ENCODE measurements at regions not wholly inside any gene's neighbourhood (a gene's known extent, or its start where the extent isn't known, plus 50 kb on each side); places are given as distances from the start of the nearest gene placed in this dataset.
"Not testable (repeated sequence)": the region's sequence is repeated elsewhere in the genome, so short reads cannot be mapped to it uniquely, and the experiment has no call there.

DNA sequence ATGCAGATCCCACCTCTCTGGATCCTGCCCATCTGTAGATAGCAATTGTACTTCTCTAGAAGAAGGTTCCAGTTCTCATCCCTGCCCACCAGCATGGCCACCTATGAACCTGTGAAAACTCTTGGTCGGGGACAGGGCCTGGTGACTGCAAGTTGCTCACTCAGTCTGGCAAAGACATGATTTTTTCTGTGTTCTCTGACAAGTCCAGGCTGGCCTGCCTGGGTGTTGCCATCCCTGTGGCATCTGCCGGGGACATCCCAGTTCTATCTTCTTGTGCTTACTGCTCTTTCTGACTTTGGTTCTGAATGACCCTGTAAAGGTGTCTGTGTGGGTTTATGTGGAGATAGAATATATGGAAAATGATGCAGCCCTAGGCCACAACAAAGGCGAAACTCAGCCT is 545.8 kb downstream of the INSC start:
- DNase-seq (ENCODE audit: low read depth in 2 of 2): no peak

- DNase-seq (ENCODE audit: low read depth in 2 of 2): no peak
Observed at GRCh38 chr11:15662285-15662684, 547.6 kb downstream of the INSC start.

- no peak for DNase-seq (ENCODE audit: low read depth in 2 of 2)
Observed at GRCh38 chr11:15663777-15664218, 549.1 kb downstream of the INSC start.

- DNase-seq (ENCODE audit: low read depth in 2 of 2): no peak
Observed at GRCh38 chr11:15665368-15665871, 550.7 kb downstream of the INSC start.

DNA sequence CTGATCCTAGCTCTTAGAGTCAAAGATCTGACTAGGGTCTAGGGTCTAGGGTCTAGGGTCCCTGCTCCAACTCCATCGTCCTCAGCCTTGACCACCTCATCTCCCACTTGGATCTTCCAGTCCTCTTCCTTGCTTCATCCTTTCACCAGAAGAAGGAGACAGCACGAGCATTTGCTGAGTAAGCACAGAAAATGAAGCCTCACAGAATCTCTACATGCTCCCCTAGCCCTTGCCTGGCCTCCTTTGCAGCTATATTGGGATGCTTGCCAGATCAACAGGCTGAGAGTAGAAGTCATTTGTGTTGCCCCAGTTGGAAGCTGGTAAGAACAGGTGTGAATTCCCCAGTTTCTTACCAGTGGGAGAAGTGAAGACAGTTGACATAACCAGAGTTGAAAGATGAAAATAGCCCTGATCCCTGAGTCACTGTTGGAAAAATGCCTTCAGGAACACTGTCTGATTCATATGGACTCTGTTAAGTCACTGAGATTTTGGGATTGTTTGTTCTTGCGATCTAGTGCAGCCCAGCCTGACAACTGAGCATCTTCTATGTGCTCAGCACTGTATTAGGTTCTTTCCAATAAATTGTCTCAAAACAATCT is 552.5 kb downstream of the INSC start:
- DNase-seq (ENCODE audit: low read depth in 2 of 2): no peak

DNA sequence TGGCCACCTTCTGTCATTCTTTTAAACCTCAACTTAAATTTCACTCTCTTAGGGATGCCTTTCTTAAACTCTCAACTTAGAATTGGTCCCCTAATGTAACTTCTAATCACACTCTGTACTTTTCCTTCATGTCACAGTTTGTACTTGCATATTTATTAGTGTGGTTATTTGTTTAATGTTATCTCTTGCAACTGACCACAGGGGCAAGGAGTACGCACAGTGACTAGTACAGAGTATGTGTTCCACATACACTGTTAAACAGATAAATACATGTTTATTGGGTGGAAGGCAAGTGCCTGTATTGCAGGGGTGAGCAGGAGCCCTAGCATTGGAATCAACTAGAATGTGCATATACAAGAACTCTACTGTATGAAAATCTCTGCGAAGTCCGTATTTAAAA is 554.0 kb downstream of the INSC start:
- no peak for DNase-seq (ENCODE audit: low read depth in 2 of 2)

GRCh38 chr11:15670520-15671070 is 555.9 kb downstream of the INSC start:
- DNase-seq (ENCODE audit: low read depth in 2 of 2): no peak

DNA sequence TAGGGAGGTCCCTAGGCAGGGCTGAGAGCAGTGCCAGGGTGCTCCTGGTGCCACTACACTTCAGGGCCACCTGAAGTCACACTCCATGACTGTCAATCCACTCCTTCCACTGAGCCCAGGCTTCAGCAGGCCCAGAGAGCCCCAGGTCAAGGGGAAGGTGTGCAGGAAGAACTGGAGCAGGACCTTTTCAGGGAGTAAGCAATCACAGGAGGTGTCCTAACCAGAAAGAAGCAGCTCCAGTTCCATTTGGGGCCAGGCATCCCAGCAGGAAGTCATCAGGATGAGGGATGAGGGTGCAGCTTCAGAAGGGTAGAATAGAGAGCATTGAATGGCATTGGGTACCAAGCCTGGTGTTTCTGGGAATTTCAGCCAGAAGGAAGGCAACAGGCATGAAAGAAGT is 556.5 kb downstream of the INSC start:
- DNase-seq (ENCODE audit: low read depth in 2 of 2): no peak

DNA sequence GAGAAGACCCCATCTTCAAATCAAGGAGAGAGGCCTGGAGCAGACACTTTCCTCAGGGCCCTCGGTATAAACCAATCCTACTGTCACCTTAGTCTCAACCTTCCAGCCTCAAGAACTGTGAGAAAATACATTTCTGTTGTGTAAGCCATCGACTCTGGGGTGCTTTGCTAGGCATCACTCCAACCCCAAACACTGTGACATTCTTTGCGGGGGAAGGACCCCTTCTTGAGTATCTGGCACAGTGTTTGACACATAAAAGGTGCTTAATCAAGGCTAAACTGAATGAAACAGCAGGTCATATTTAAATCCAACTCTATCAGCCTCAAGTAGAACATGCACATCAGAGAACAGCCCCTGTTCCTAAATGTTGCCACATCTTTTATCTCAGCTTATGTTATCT is 558.1 kb downstream of the INSC start:
- DNase-seq (ENCODE audit: low read depth in 2 of 2): no peak

DNA sequence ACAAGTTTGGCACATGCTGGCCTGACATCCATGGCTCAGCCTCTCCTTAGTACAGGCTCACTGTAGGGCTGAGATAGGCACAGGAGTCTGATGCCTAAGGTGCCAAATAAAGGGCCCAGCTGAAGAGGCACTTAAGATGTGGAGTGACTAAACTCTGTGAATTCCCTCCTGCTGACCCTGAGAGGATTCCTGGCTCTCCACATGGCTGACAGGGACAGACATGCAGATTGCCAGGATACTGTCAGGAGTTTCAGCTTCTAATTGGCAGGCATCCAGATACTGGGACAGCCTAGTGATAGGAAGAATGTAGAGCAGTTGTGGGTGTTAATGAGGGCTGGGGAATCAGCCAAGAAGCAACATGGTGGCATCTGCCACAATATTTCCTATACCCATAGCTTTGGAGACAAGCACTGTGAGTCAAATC is 558.7 kb downstream of the INSC start:
- no peak for DNase-seq (ENCODE audit: low read depth in 2 of 2)

GRCh38 chr11:15674756-15675155 is 560.0 kb downstream of the INSC start:
- no peak for DNase-seq (ENCODE audit: low read depth in 2 of 2)

GRCh38 chr11:15675683-15676082 is 561.0 kb downstream of the INSC start:
- no peak for DNase-seq (ENCODE audit: low read depth in 2 of 2)

DNA sequence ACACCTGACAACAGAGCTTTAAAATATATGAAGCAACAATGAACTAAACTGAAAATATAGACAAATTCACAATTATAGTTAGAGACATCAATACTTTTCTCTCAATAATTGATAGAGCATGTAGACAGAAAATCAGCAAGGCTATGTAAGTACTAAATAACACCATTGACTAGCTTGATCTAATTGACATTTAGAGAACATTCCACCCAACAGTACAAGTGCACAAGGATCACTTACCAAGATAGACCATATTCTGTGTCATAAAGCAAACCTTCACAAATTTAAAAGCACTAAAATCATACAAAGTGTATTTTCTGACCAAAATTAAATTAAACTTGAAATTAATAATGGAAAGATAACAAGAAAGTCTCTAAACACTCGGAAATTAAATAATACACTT is 562.5 kb downstream of the INSC start:
- no peak for DNase-seq (ENCODE audit: low read depth in 2 of 2)

GRCh38 chr11:15683528-15683927 is 568.8 kb downstream of the INSC start:
- DNase-seq (ENCODE audit: low read depth in 2 of 2): no peak

DNA sequence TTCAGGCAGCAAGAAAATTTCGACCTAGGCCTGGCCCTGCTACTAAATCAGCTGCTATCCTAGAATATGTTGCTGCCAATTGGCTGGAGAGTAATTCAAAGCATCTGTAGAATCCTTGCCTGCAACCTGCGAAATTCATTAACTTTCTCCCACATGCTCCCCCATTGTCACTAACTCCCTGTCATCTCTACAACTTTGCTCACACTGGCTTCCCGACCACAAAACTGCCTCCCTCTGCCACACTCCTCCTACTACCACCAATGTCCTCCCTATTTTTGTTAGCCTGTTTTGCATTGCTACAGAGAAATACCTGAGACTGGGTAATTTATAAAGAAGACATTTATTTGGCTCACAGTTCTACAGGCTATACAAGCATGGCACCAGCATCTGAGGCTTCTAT is 570.6 kb downstream of the INSC start:
- no peak for DNase-seq (ENCODE audit: low read depth in 2 of 2)

- not testable (repeated sequence) for DNase-seq (ENCODE audit: low read depth in 2 of 2)
Observed at GRCh38 chr11:15686259-15686658, 571.5 kb downstream of the INSC start.

DNA sequence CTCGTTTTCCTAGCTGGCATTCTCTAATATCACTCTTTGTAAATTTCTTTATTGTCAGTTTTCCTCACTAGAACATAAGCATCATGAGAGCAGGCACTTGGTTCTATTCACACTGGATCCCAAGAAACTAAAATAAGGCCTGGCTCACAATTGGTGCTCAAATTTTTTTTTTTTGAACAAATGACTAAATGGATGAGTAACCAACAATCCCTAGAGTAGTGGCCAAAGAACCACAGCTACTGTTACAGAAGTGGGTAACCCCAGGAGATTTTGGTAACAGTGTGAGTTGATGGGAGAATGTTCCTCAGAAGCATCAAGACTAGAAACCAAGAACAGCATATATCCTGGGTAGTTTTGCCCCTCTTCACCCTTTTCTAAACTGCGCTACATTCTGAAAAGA is 572.6 kb downstream of the INSC start:
- no peak for DNase-seq (ENCODE audit: low read depth in 2 of 2)

DNA sequence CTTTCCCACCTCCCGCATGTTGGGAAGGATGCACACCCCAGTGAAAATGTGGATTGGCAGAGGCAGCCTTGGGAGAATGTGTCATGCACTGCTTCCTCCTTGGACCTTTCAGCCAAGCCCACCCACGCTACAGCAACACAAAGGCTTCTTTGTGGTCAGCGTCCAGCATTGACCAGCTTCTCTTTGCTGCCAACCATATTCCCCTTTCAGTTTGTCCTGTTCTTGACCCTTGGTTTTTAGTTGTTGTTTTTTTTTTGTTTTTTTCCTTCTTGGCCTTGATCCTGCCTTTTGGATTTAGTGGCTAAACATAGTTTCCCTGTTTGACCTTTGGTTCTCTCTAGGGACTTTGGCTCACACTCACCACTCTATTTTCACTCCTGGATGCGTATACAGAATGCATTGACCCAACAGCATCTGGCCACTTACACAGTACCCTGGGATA is 573.6 kb downstream of the INSC start:
- DNase-seq (ENCODE audit: low read depth in 2 of 2): no peak

DNA sequence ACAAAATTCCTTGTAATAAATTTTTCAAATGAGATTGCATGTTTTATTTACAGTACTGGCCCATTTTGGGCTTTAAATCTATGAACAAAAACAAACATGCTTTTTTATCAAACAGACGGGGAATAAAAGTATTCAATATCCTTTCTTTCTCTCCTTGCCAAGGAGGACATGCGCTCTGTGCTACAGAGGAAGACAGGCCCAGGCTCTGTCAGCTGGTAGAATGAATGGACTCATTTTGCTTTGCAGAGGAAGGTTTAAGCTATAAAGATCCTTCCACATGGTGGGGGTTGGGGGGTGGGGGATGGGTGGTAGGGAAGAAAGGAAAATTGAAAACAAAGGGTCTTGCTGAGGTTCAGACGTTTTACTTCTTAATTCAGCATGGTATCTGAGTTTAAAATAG is 575.6 kb downstream of the INSC start:
- no peak for DNase-seq (ENCODE audit: low read depth in 2 of 2)

GRCh38 chr11:15692739-15693138 is 578.0 kb downstream of the INSC start:
- DNase-seq (ENCODE audit: low read depth in 2 of 2): no peak

- DNase-seq (ENCODE audit: low read depth in 2 of 2): no peak
Observed at GRCh38 chr11:15695096-15695721, 580.5 kb downstream of the INSC start.

DNA sequence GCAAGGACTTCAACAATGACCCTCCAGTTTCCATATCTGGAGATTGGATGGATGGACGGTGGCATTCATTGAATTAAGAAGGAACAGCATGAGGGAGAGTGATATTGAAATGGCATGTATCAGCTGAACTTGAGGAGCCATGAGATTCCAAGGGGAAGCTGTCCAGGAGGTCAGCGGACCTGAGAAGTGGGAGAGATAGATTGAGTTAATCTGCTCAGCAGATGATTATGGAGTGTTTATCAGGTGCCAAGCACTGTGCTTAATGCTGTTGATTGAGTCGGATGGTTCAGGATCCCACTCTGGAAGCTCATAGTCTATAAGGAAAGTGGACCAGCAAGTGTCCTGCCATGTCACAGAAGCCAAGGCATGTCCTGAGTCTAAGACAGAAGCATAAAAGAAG is 581.3 kb downstream of the INSC start:
- DNase-seq (ENCODE audit: low read depth in 2 of 2): no peak

Data from stimulated activated CD4-positive, alpha-beta T cell treated with anti-CD3 and anti-CD28 coated beads, Interleukin-12 subunit alpha, Interleukin-12 subunit beta, amount 100 ng/mL, for 24 hours (primary cell).